IMR-90 (cell line): ENCODE measurements at regions not wholly inside any gene's neighbourhood (a gene's known extent, or its start where the extent isn't known, plus 50 kb on each side); places are given as distances from the start of the nearest gene placed in this dataset.

Experiments
- ATAC-seq: fragments of 200-7000 bp; cut with Tn5 transposase; 2 replicates; pipeline ENCODE4 v1.9.1; 2020; ENCODE audit warnings: low read depth, mild to moderate bottlenecking, moderate library complexity
- BruUV-seq: library from RNA; stranded (reverse); fragments of 400-500 nt; replicated peaks from 2 replicates; lab custom pipeline; 2021; lab: Mats Ljungman, UMichigan
- CTCF ChIA-PET: fragments of 300-600 bp; formaldehyde crosslinking; extraction: SDS; loops from one replicate; lab custom pipeline; 2021; ENCODE audit warnings: antibody characterized with exemption; lab: Yijun Ruan, JAX
- POLR2A ChIA-PET: fragments of 300-600 bp; sonication (Branson Sonifier 250); formaldehyde crosslinking; loops from one replicate; lab custom pipeline; 2022; ENCODE audit warnings: antibody characterized with exemption; ENCODE audit not compliant: unreplicated experiment; lab: Charles Lee
- DNase-seq: peaks from one replicate; pipeline ENCODE4 v3.0.0; 2013
- H2AFZ ChIP-seq: replicated peaks from 2 replicates; pipeline ENCODE3; 2013; ENCODE audit warnings: low read length, mild to moderate bottlenecking; ENCODE audit not compliant: poor library complexity
- H2AK5ac ChIP-seq: 2 replicates; pipeline ENCODE4 v1.6.1; 2013; ENCODE audit warnings: low read depth, low read length, inconsistent platforms
- H2AK9ac ChIP-seq: replicated peaks from 2 replicates; pipeline ENCODE3; 2013; ENCODE audit warnings: mild to moderate bottlenecking, low read depth, low read length, moderate library complexity; ENCODE audit not compliant: poor library complexity
- H2BK120ac ChIP-seq: 2 replicates; pipeline ENCODE4 v1.6.1; 2013; ENCODE audit warnings: low read depth, low read length, inconsistent platforms
- H2BK15ac ChIP-seq: 3 replicates; pipeline ENCODE4 v1.6.1; 2013; ENCODE audit warnings: low read depth, low read length, inconsistent platforms
- H2BK20ac ChIP-seq: 2 replicates; pipeline ENCODE4 v1.6.1; 2013; ENCODE audit warnings: low read depth, mild to moderate bottlenecking, inconsistent platforms, low read length, moderate library complexity
- H2BK5ac ChIP-seq: 2 replicates; pipeline ENCODE4 v1.6.1; 2013; ENCODE audit warnings: mild to moderate bottlenecking, low read depth, low read length, inconsistent platforms; ENCODE audit not compliant: poor library complexity, severe bottlenecking
- H3K14ac ChIP-seq: replicated peaks from 2 replicates; pipeline ENCODE4 v1.6.1; 2013; ENCODE audit warnings: low read depth, low read length, inconsistent platforms
- H3K18ac ChIP-seq: 2 replicates; pipeline ENCODE4 v1.6.1; 2013; ENCODE audit warnings: low read depth, low read length, control low read depth
- H3K23ac ChIP-seq: 2 replicates; pipeline ENCODE4 v1.6.1; 2013; ENCODE audit warnings: low read depth, low read length, inconsistent platforms
- H3K27ac ChIP-seq: 2 replicates; pipeline ENCODE4 v1.5.1; 2013; ENCODE audit warnings: mild to moderate bottlenecking, control low read depth, low read length; ENCODE audit not compliant: insufficient read depth
- H3K27me3 ChIP-seq: 2 replicates; pipeline ENCODE4 v1.6.1; 2013; ENCODE audit warnings: low read length; ENCODE audit not compliant: control insufficient read depth, insufficient read depth
- H3K36me3 ChIP-seq: 2 replicates; pipeline ENCODE4 v1.6.1; 2013; ENCODE audit warnings: low read length, mixed read lengths; ENCODE audit not compliant: control insufficient read depth, insufficient read depth
- H3K4ac ChIP-seq: 2 replicates; pipeline ENCODE4 v1.6.1; 2013; ENCODE audit warnings: low read depth, low read length, inconsistent platforms
- H3K4me1 ChIP-seq: 2 replicates; pipeline ENCODE4 v1.6.1; 2013; ENCODE audit warnings: low read length, mixed read lengths; ENCODE audit not compliant: control insufficient read depth, insufficient read depth
- H3K4me2 ChIP-seq: 2 replicates; pipeline ENCODE4 v1.6.1; 2013; ENCODE audit warnings: low read depth, mild to moderate bottlenecking, control low read depth, low read length, moderate library complexity
- H3K4me3 ChIP-seq: 2 replicates; pipeline ENCODE4 v1.5.1; 2013; ENCODE audit warnings: low read depth, mild to moderate bottlenecking, control low read depth, low read length, moderate library complexity; ENCODE audit not compliant: insufficient read depth
- H3K56ac ChIP-seq: 2 replicates; pipeline ENCODE4 v1.6.1; 2013; ENCODE audit warnings: low read length, inconsistent platforms; ENCODE audit not compliant: insufficient read depth; ENCODE audit errors: extremely low read depth
- H3K79me1 ChIP-seq, 2 experiments: 2 replicates each; pipeline ENCODE4 v1.6.1; 2013; ENCODE audit warnings: low read length in 2 of 2, inconsistent platforms in 1 of 2, low read depth in 1 of 2
- H3K9ac ChIP-seq: 2 replicates; pipeline ENCODE4 v1.6.1; 2013; ENCODE audit warnings: low read depth, low read length, control low read depth
- H3K9me1 ChIP-seq: 2 replicates; pipeline ENCODE4 v1.6.1; 2013; ENCODE audit warnings: low read length, inconsistent platforms; ENCODE audit not compliant: insufficient read depth
- H3K9me3 ChIP-seq: 2 replicates; pipeline ENCODE4 v1.6.1; 2013; ENCODE audit warnings: low read length; ENCODE audit not compliant: control insufficient read depth, insufficient read depth
- H4K20me1 ChIP-seq: 2 replicates; pipeline ENCODE4 v1.6.1; 2013; ENCODE audit warnings: low read length, inconsistent platforms; ENCODE audit not compliant: insufficient read depth
- H4K5ac ChIP-seq: 2 replicates; pipeline ENCODE4 v1.6.1; 2013; ENCODE audit warnings: mild to moderate bottlenecking, low read depth, low read length, control low read depth
- H4K8ac ChIP-seq, 2 experiments: 2 replicates each; pipeline ENCODE4 v1.6.1; 2013; ENCODE audit warnings: low read depth in 2 of 2, low read length in 2 of 2, control low read depth in 1 of 2, inconsistent platforms in 1 of 2
- H4K91ac ChIP-seq: 2 replicates; pipeline ENCODE4 v1.6.1; 2013; ENCODE audit warnings: low read depth, low read length, inconsistent platforms; ENCODE audit not compliant: insufficient read depth
- CHD1 ChIP-seq: IDR thresholded peaks from 2 replicates; pipeline ENCODE4 v1.6.1; 2012; ENCODE audit warnings: low read depth, low read length, improper control_type of control experiment
- CTCF ChIP-seq: conservative IDR thresholded peaks from 2 replicates; pipeline ENCODE4 v1.5.1; 2012; ENCODE audit warnings: mild to moderate bottlenecking, low read depth, low read length, improper control_type of control experiment
- MXI1 ChIP-seq: IDR thresholded peaks from 2 replicates; pipeline ENCODE4 v1.6.1; 2012; ENCODE audit warnings: low read depth, mild to moderate bottlenecking, low read length, moderate library complexity, borderline replicate concordance
- NFE2L2 ChIP-seq: fragments of 150-350 bp; IDR thresholded peaks from 2 replicates; pipeline ENCODE4 v1.6.1; 2016; ENCODE audit warnings: low read depth, mild to moderate bottlenecking, low read length
- POLR2A ChIP-seq: IDR thresholded peaks from 2 replicates; pipeline ENCODE4 v1.6.1; 2012; ENCODE audit warnings: mild to moderate bottlenecking, low read depth, low read length
- RAD21 ChIP-seq: IDR thresholded peaks from 2 replicates; pipeline ENCODE4 v1.6.1; 2012; ENCODE audit warnings: low read length, improper control_type of control experiment
- RFX5 ChIP-seq: IDR thresholded peaks from 2 replicates; pipeline ENCODE4 v1.8.0; 2012; ENCODE audit warnings: low read depth, mild to moderate bottlenecking, low read length, moderate library complexity
- USF2 ChIP-seq: fragments of 150-350 bp; IDR thresholded peaks from 2 replicates; pipeline ENCODE4 v1.6.1; 2017; ENCODE audit warnings: mild to moderate bottlenecking, antibody characterized with exemption, low read length, low read depth
- WGBS, 2 experiments: methylation state at CpG; one replicate each; pipeline versions ENCODE4 v1.1.5 to v1.1.7; 2013; ENCODE audit warnings: missing lambda C conversion rate in 2 of 2; ENCODE audit not compliant: insufficient read length in 1 of 2; ENCODE audit errors: extremely low coverage in 2 of 2; 5-methylcytosine and 5-hydroxymethylcytosine counted together
- dilution Hi-C: fragments of 300-500 bp; cut with HindIII; formaldehyde crosslinking; loops from one replicate; pipeline ENCODE4 v1.14.3; 2018; ENCODE audit warnings: low sequenced_read_pairs; ENCODE audit not compliant: unreplicated experiment
- in situ Hi-C: fragments of 300-500 bp; cut with MboI; formaldehyde crosslinking; loops from 3 replicates; pipeline ENCODE4 v1.14.3; 2019; ENCODE audit warnings: low sequenced_read_pairs, inconsistent platforms, mixed read lengths
- intact Hi-C: fragments of 100-400 bp; cut with micrococcal nuclease; formaldehyde crosslinking; loops from 2 replicates; pipeline ENCODE4 v1.10.0; 2022

GRCh38 chr4:14465057-14465456, 537.2 kb upstream of the CPEB2 start:
- Histone ChIP-seq H4K8ac (no peak overlapping the region), H2BK20ac (no peak overlapping the region), H3K4me1 (no peaks in the 10 kb centered on the region), H3K27me3 (no peaks in the 10 kb centered on the region), H2AK9ac (no peak overlapping the region), H3K56ac (no peak overlapping the region), H2BK5ac (no peak overlapping the region), H3K9me3 (no peaks in the 10 kb centered on the region), H3K4ac (no peak overlapping the region), H3K9me1 (no peaks in the 10 kb centered on the region), H3K4me3 (no peak overlapping the region), H2AFZ (no peak overlapping the region), H4K5ac (no peak overlapping the region), H4K91ac (no peak overlapping the region), H3K18ac (no peak overlapping the region), H3K9ac (no peak overlapping the region), H3K4me2 (no peak overlapping the region), H2BK120ac (no peak overlapping the region), H3K23ac (no peak overlapping the region), H4K20me1 (no peaks in the 10 kb centered on the region), H2AK5ac (no peak overlapping the region), H3K36me3 (no peaks in the 10 kb centered on the region), H3K27ac (no peak overlapping the region), H3K79me1 (no peaks in the 10 kb centered on the region), H2BK15ac (no peak overlapping the region), H3K14ac (no peak overlapping the region)
- BruUV-seq, result no TSS peak
- TF ChIP-seq NFE2L2, result no peak
- TF ChIP-seq CTCF, result no peak
- TF ChIP-seq POLR2A, result no peak
- TF ChIP-seq MXI1, result no peak
- no peak for TF ChIP-seq USF2
- no peak for TF ChIP-seq CHD1
- no peak for TF ChIP-seq RFX5
- no peak for TF ChIP-seq RAD21
- ATAC-seq, result no peak
- ChIA-PET POLR2A (no interaction called here), CTCF (no interaction called here)
- WGBS, 2 experiments, result no CpG with 5 or more reads among the region's 1 CpG
- in situ Hi-C loops (no loop called here), dilution Hi-C loops (no loop called here), intact Hi-C loops (no loop called here)
- no peak for DNase-seq
